A549 (cell line): ENCODE measurements at regions not wholly inside any gene's neighbourhood (a gene's known extent, or its start where the extent isn't known, plus 50 kb on each side); places are given as distances from the start of the nearest gene placed in this dataset.

ENCODE experiments used
- ATAC-seq, 2 experiments: fragments of 200-7000 bp in 1 of 2; fragments of >200 bp in 1 of 2; cut with Nextera tagmentation in 1 of 2; cut with Tn5 transposase in 1 of 2; 3 replicates each; pipeline versions ENCODE4 v1.8.0 to v1.9.1; 2018 to 2020; ENCODE audit warnings: mild to moderate bottlenecking in 1 of 2, moderate library complexity in 1 of 2
- CTCF ChIA-PET: fragments of 300-600 bp; sonication (Branson Sonifier 250); formaldehyde crosslinking; extraction: SDS; loops from one replicate; lab custom pipeline; 2021; ENCODE audit warnings: antibody characterized with exemption, inconsistent platforms; lab: Yijun Ruan, JAX
- POLR2A ChIA-PET: fragments of 350-600 bp; formaldehyde crosslinking; extraction: SDS; loops from one replicate; lab custom pipeline; 2021; ENCODE audit warnings: antibody characterized with exemption, inconsistent platforms; lab: Yijun Ruan, JAX
- DNase-seq, 2 experiments: peaks; one replicate each; pipeline versions ENCODE4 v3.0.0 to v3.0.0-alpha.2; 2011 to 2016; ENCODE audit warnings: low read depth in 1 of 2, low spot score in 1 of 2
- FAIRE-seq: peaks from 2 replicates; lab custom pipeline; 2011; peaks lifted over from hg19 to GRCh38; lab: Jason Lieb, UNC
- H3K27ac ChIP-seq, 2 experiments: fragments of >200 bp; sonication (Bioruptor Twin); formaldehyde crosslinking; 3 replicates each; pipeline ENCODE4 v1.5.1; 2016 to 2017
- H3K4me1 ChIP-seq: fragments of >200 bp; sonication (Bioruptor Twin); formaldehyde crosslinking; 3 replicates; pipeline ENCODE4 v1.6.1; 2016
- H3K4me2 ChIP-seq: fragments of >200 bp; sonication (Bioruptor Twin); formaldehyde crosslinking; 3 replicates; pipeline ENCODE4 v1.6.1; 2016
- H3K4me3 ChIP-seq: fragments of >200 bp; sonication (Bioruptor Twin); formaldehyde crosslinking; 3 replicates; pipeline ENCODE4 v1.5.1; 2016
- H3K9me3 ChIP-seq: fragments of >200 bp; sonication (Bioruptor Twin); formaldehyde crosslinking; 3 replicates; pipeline ENCODE4 v1.6.1; 2016
- CHD2 ChIP-seq: fragments of 150-350 bp; IDR thresholded peaks from 2 replicates; pipeline ENCODE4 v1.6.1; 2014; ENCODE audit warnings: low read length; ENCODE audit not compliant: partially characterized antibody
- FOSB ChIP-seq: fragments of 250-450 bp; sonication (Bioruptor Pico); IDR thresholded peaks from 2 replicates; pipeline ENCODE4 v1.5.0; 2020; ENCODE audit warnings: mild to moderate bottlenecking, moderate library complexity
- FOSL2 ChIP-seq, 2 experiments: fragments of 450-650 bp in 1 of 2; fragments of >200 bp in 1 of 2; sonication (Bioruptor Twin) in 1 of 2; formaldehyde crosslinking; IDR thresholded peaks; 2 replicates each; pipeline versions ENCODE4 v1.5.0 to v1.6.1; 2016 to 2020; ENCODE audit warnings: mild to moderate bottlenecking in 1 of 2, moderate library complexity in 1 of 2
- FOXS1 ChIP-seq: fragments of 250-450 bp; sonication (Bioruptor Pico); IDR thresholded peaks from 2 replicates; pipeline ENCODE4 v1.5.0; 2020; ENCODE audit warnings: mild to moderate bottlenecking, moderate library complexity
- HOXB13 ChIP-seq: fragments of 250-450 bp; sonication (Bioruptor Pico); IDR thresholded peaks from 2 replicates; pipeline ENCODE4 v1.5.0; 2020; ENCODE audit warnings: low read depth, mild to moderate bottlenecking, moderate library complexity
- HOXB5 ChIP-seq: fragments of 250-450 bp; sonication (Bioruptor Pico); IDR thresholded peaks from 2 replicates; pipeline ENCODE4 v1.5.0; 2020; ENCODE audit warnings: mild to moderate bottlenecking, moderate library complexity
- JUN ChIP-seq, 2 experiments: fragments of >200 bp; sonication (Bioruptor Twin); formaldehyde crosslinking; IDR thresholded peaks; 2 replicates in 1 of 2; 3 replicates in 1 of 2; pipeline ENCODE4 v1.6.1; 2016 to 2017
- KDM1A ChIP-seq: fragments of 200-600 bp; sonication (generic); IDR thresholded peaks from 2 replicates; pipeline ENCODE4 v1.6.1; 2016; ENCODE audit warnings: low read depth, mild to moderate bottlenecking
- MAFK ChIP-seq: fragments of 450-650 bp; IDR thresholded peaks from 2 replicates; pipeline ENCODE4 v1.6.1; 2014; ENCODE audit not compliant: partially characterized antibody
- MAZ ChIP-seq: fragments of 150-350 bp; IDR thresholded peaks from 2 replicates; pipeline ENCODE4 v1.6.1; 2014; ENCODE audit warnings: antibody characterized with exemption, low read depth, low read length, borderline replicate concordance
- NPAS2 ChIP-seq: fragments of 250-450 bp; sonication (Bioruptor Pico); IDR thresholded peaks from 2 replicates; pipeline ENCODE4 v1.8.0; 2022; ENCODE audit warnings: mild to moderate bottlenecking, moderate library complexity, borderline replicate concordance
- POLR2A ChIP-seq: IDR thresholded peaks from 2 replicates; pipeline ENCODE4 v1.6.1; 2012; ENCODE audit warnings: mild to moderate bottlenecking, low read length
- WGBS: methylation state at CpG from one replicate; pipeline ENCODE4 v1.1.6; 2017; ENCODE audit errors: missing lambda C conversion rate; 5-methylcytosine and 5-hydroxymethylcytosine counted together
- TF ChIP-seq, protein P1 (sequence below): IDR thresholded peaks from 2 replicates; pipeline ENCODE4 v1.6.1; 2012; ENCODE audit warnings: low read depth, borderline replicate concordance
- TF ChIP-seq, protein P2 (sequence below): fragments of 450-650 bp; IDR thresholded peaks from 2 replicates; pipeline ENCODE4 v1.6.1; 2014; ENCODE audit warnings: antibody characterized with exemption
- TF ChIP-seq, protein P3 (sequence below): fragments of 200-600 bp; sonication (generic); IDR thresholded peaks from 2 replicates; pipeline ENCODE4 v1.6.1; 2016; ENCODE audit warnings: antibody characterized with exemption, mild to moderate bottlenecking, moderate library complexity
- TF ChIP-seq, protein P4 (sequence below): IDR thresholded peaks from 2 replicates; pipeline ENCODE4 v1.6.1; 2012
- TF ChIP-seq, protein P5 (sequence below): fragments of 150-350 bp; IDR thresholded peaks from 2 replicates; pipeline ENCODE4 v1.6.1; 2014; ENCODE audit warnings: low read depth, mild to moderate bottlenecking, low read length

DNA sequence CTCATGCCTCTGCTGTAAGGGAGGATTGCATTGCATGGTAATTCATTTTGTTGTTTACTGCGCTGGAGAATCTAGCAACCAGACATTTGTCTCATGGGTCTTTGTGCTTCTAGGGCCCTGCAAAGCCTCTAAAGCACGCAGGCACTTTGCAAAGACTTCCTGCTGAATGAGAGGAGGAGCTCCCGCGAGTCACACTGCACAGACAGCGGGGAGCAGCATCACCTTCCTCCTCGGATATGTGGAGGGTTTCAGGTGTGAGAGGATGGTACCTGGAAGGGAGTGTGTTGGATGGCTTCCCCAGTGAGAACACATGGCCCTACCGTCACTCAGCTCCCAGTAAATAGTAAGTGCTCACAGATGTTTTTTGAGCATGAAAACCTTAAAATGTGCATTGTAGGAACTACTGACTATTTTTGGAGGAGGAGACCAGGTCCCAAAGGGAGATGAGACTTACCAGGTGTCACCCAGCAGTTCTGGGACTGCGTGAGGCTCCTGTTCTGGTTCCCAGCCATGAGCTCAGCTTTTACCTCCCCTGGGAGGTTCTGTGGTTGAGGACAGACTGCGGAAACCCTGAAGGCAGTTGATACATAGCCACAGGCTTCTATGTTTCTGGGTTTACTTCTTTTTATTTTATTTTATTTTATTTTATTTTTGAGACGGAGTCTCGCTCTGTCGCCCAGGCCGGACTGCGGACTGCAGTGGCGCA is 278.0 kb downstream of the FGF9 start (continued):
- TF ChIP-seq NPAS2 (CRISPR knock-in tag), result no peak
- TF ChIP-seq, protein P1, sequence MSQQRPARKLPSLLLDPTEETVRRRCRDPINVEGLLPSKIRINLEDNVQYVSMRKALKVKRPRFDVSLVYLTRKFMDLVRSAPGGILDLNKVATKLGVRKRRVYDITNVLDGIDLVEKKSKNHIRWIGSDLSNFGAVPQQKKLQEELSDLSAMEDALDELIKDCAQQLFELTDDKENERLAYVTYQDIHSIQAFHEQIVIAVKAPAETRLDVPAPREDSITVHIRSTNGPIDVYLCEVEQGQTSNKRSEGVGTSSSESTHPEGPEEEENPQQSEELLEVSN, result no peak

DNA sequence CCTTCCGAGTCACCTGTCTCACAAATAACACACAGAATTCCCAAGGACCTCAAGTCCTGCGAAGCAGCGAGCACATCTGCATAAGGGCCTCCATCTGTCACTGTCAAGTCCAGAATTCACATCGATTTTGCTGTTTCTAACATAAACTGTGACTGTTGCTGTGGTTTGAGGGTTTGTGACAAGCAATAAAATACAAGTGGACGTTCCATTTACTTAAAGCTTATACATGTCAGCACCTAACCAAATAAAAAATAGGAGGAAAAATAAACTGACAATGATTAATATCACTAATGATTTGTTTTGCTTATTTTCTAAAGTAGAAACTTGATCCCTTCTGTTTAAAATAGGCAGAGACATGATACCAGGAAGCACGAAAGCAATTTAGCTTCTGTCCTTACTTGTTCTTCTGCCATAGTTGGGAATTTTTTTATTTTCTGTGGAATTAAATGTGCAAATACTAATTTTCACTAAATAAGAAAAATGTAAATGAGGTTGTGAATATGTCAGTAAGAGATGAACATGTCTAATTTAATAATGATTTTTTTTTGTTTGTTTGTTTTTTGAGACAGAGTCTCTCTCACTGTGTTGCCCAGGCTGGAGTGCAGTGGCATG is 279.1 kb downstream of the FGF9 start:
- no peak for DNase-seq
- no peak for TF ChIP-seq HOXB13 (CRISPR knock-in tag)
- no peak for TF ChIP-seq FOSB
- no peak for TF ChIP-seq MAFK
- TF ChIP-seq POLR2A, result no peak
- TF ChIP-seq NPAS2 (CRISPR knock-in tag), result no peak
- TF ChIP-seq JUN (IDR thresholded peaks at IDR 0.05), result no peak
- no peak overlapping the region for H3K27ac ChIP-seq
- no peak overlapping the region for H3K4me2 ChIP-seq
- ATAC-seq, result no peak
- no peaks in the 10 kb centered on the region for H3K4me1 ChIP-seq
- no peak overlapping the region for H3K4me3 ChIP-seq
- POLR2A ChIA-PET, result no interaction called here
- WGBS, result 15% methylated on average over 6 of the region's 6 CpGs
- no peak for FAIRE-seq
- no peaks in the 10 kb centered on the region for H3K9me3 ChIP-seq
- CTCF ChIA-PET, result no interaction called here

DNA sequence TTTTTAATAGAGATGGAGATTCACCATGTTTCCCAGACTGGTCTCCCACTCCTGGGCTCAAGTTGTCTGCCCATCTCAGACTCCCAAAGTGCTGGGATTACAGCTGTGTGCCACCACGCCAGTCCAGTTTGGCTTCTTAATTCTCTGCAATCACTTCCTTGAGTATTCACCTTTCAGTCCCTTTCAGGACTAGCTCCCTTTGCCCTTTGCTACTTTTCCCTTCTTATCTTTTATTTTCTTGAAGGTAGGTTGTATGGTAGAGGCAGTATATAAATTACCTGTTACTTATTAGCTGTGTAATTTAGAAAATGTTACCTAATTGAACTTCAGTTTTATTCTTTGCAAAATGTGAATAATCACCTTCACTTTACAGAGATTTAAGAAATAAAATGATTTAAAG is 285.8 kb downstream of the FGF9 start:
- no peak for TF ChIP-seq KDM1A
- no peak for TF ChIP-seq HOXB5 (CRISPR knock-in tag)
- no peak for TF ChIP-seq FOSL2 (IDR thresholded peaks at IDR 0.05)
- TF ChIP-seq FOSL2 (CRISPR knock-in tag; IDR thresholded peaks at IDR 0.05), result no peak
- TF ChIP-seq HOXB13 (CRISPR knock-in tag), result no peak
- TF ChIP-seq CHD2, result no peak
- TF ChIP-seq, protein P2, sequence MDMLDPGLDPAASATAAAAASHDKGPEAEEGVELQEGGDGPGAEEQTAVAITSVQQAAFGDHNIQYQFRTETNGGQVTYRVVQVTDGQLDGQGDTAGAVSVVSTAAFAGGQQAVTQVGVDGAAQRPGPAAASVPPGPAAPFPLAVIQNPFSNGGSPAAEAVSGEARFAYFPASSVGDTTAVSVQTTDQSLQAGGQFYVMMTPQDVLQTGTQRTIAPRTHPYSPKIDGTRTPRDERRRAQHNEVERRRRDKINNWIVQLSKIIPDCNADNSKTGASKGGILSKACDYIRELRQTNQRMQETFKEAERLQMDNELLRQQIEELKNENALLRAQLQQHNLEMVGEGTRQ, result no peak
- no peak for TF ChIP-seq FOXS1 (CRISPR knock-in tag)
- TF ChIP-seq, protein P3, sequence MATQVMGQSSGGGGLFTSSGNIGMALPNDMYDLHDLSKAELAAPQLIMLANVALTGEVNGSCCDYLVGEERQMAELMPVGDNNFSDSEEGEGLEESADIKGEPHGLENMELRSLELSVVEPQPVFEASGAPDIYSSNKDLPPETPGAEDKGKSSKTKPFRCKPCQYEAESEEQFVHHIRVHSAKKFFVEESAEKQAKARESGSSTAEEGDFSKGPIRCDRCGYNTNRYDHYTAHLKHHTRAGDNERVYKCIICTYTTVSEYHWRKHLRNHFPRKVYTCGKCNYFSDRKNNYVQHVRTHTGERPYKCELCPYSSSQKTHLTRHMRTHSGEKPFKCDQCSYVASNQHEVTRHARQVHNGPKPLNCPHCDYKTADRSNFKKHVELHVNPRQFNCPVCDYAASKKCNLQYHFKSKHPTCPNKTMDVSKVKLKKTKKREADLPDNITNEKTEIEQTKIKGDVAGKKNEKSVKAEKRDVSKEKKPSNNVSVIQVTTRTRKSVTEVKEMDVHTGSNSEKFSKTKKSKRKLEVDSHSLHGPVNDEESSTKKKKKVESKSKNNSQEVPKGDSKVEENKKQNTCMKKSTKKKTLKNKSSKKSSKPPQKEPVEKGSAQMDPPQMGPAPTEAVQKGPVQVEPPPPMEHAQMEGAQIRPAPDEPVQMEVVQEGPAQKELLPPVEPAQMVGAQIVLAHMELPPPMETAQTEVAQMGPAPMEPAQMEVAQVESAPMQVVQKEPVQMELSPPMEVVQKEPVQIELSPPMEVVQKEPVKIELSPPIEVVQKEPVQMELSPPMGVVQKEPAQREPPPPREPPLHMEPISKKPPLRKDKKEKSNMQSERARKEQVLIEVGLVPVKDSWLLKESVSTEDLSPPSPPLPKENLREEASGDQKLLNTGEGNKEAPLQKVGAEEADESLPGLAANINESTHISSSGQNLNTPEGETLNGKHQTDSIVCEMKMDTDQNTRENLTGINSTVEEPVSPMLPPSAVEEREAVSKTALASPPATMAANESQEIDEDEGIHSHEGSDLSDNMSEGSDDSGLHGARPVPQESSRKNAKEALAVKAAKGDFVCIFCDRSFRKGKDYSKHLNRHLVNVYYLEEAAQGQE, result no peak
- TF ChIP-seq, protein P4, sequence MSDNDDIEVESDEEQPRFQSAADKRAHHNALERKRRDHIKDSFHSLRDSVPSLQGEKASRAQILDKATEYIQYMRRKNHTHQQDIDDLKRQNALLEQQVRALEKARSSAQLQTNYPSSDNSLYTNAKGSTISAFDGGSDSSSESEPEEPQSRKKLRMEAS, result no peak
- TF ChIP-seq, protein P5, sequence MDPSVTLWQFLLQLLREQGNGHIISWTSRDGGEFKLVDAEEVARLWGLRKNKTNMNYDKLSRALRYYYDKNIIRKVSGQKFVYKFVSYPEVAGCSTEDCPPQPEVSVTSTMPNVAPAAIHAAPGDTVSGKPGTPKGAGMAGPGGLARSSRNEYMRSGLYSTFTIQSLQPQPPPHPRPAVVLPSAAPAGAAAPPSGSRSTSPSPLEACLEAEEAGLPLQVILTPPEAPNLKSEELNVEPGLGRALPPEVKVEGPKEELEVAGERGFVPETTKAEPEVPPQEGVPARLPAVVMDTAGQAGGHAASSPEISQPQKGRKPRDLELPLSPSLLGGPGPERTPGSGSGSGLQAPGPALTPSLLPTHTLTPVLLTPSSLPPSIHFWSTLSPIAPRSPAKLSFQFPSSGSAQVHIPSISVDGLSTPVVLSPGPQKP, result no peak
- TF ChIP-seq MAZ, result no peak
- H3K27ac ChIP-seq, result no peak overlapping the region
- POLR2A ChIA-PET, result no interaction called here
- H3K4me1 ChIP-seq, result no peaks in the 10 kb centered on the region
- FAIRE-seq, result no peak
- no peaks in the 10 kb centered on the region for H3K9me3 ChIP-seq
- DNase-seq, result no peak
- WGBS, result 0% methylated on average over 1 of the region's 1 CpG
- no peak overlapping the region for H3K4me2 ChIP-seq
- no peak for ATAC-seq
- no peak overlapping the region for H3K4me3 ChIP-seq
- CTCF ChIA-PET, result no interaction called here
